ENCODE measurements at regions not wholly inside any gene's neighbourhood (a gene's known extent, or its start where the extent isn't known, plus 50 kb on each side); places are given as distances from the start of the nearest gene placed in this dataset.

GRCh38 chr7:17722798-17723197, 217.5 kb downstream of the SNX13 start:
- no peak overlapping the region for H3K27ac Mint-ChIP-seq (ENCODE audit: low read depth, unreplicated experiment)
- H3K9me3 Mint-ChIP-seq (ENCODE audit: unreplicated experiment): no peaks in the 10 kb centered on the region
- peaks cover 10% of the 10 kb centered on the region for H3K4me1 Mint-ChIP-seq (ENCODE audit: insufficient read depth, unreplicated experiment)
- no peaks in the 10 kb centered on the region for H3K36me3 Mint-ChIP-seq (ENCODE audit: insufficient read depth, unreplicated experiment)
- no peak for DNase-seq (ENCODE audit: unreplicated experiment)
- TF ChIP-seq, protein P1, sequence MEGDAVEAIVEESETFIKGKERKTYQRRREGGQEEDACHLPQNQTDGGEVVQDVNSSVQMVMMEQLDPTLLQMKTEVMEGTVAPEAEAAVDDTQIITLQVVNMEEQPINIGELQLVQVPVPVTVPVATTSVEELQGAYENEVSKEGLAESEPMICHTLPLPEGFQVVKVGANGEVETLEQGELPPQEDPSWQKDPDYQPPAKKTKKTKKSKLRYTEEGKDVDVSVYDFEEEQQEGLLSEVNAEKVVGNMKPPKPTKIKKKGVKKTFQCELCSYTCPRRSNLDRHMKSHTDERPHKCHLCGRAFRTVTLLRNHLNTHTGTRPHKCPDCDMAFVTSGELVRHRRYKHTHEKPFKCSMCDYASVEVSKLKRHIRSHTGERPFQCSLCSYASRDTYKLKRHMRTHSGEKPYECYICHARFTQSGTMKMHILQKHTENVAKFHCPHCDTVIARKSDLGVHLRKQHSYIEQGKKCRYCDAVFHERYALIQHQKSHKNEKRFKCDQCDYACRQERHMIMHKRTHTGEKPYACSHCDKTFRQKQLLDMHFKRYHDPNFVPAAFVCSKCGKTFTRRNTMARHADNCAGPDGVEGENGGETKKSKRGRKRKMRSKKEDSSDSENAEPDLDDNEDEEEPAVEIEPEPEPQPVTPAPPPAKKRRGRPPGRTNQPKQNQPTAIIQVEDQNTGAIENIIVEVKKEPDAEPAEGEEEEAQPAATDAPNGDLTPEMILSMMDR (IDR thresholded peaks at IDR 0.05; ENCODE audit: unreplicated experiment): no peak
- intact Hi-C loops (cut with micrococcal nuclease): no loop called here
- ChIA-PET POLR2A (no interaction called here), CTCF (no interaction called here)
- no peak overlapping the region for H3K4me3 Mint-ChIP-seq (ENCODE audit: unreplicated experiment)
- BruUV-seq (replicated peaks): no TSS peak
- H3K27me3 Mint-ChIP-seq (ENCODE audit: insufficient read depth, unreplicated experiment): no peaks in the 10 kb centered on the region

GRCh38 chr7:17725821-17726220, 214.5 kb downstream of the SNX13 start:
- Mint-ChIP-seq H3K9me3 (ENCODE audit: unreplicated experiment) (no peaks in the 10 kb centered on the region), H3K4me3 (ENCODE audit: unreplicated experiment) (no peak overlapping the region), H3K4me1 (ENCODE audit: insufficient read depth, unreplicated experiment) (peaks cover 4% of the 10 kb centered on the region), H3K27ac (ENCODE audit: low read depth, unreplicated experiment) (no peak overlapping the region), H3K36me3 (ENCODE audit: insufficient read depth, unreplicated experiment) (no peaks in the 10 kb centered on the region), H3K27me3 (ENCODE audit: insufficient read depth, unreplicated experiment) (no peaks in the 10 kb centered on the region)
- ChIA-PET POLR2A (no interaction called here), CTCF (interaction anchor here (0.5 to 1.7 kb wide), 4 partner anchors 19 to 818 kb away, joined by 3 to 5 read pairs (median 3); no protein-coding TSS in a partner anchor)
- no peak for DNase-seq (ENCODE audit: unreplicated experiment)
- intact Hi-C loops (cut with micrococcal nuclease): no loop called here
- BruUV-seq (replicated peaks): no TSS peak
- TF ChIP-seq, protein P1 (IDR thresholded peaks at IDR 0.05; ENCODE audit: unreplicated experiment): no peak

GRCh38 chr7:17732083-17732482, 208.2 kb downstream of the SNX13 start:
- H3K27me3 Mint-ChIP-seq (ENCODE audit: insufficient read depth, unreplicated experiment): no peaks in the 10 kb centered on the region
- no peaks in the 10 kb centered on the region for H3K36me3 Mint-ChIP-seq (ENCODE audit: insufficient read depth, unreplicated experiment)
- TF ChIP-seq, protein P1 (IDR thresholded peaks at IDR 0.05; ENCODE audit: unreplicated experiment): no peak
- no TSS peak for BruUV-seq (replicated peaks)
- DNase-seq (ENCODE audit: unreplicated experiment): no peak
- H3K9me3 Mint-ChIP-seq (ENCODE audit: unreplicated experiment): peaks cover 14% of the 10 kb centered on the region
- ChIA-PET CTCF (interaction anchor here (0.6 to 1.1 kb wide), 5 partner anchors 25 to 624 kb away, joined by 3 to 4 read pairs (median 4); no protein-coding TSS in a partner anchor), POLR2A (interaction anchor here (1.0 kb wide), 1 partner anchor 17 kb away, joined by 3 read pairs; no protein-coding TSS in a partner anchor)
- intact Hi-C loops (cut with micrococcal nuclease): no loop called here
- H3K4me3 Mint-ChIP-seq (ENCODE audit: unreplicated experiment): no peak overlapping the region
- H3K27ac Mint-ChIP-seq (ENCODE audit: low read depth, unreplicated experiment): no peak overlapping the region
- H3K4me1 Mint-ChIP-seq (ENCODE audit: insufficient read depth, unreplicated experiment): no peaks in the 10 kb centered on the region
